K562 (cell line): ENCODE measurements at regions not wholly inside any gene's neighbourhood (a gene's known extent, or its start where the extent isn't known, plus 50 kb on each side); places are given as distances from the start of the nearest gene placed in this dataset.

Experiments
- ATAC-seq: fragments of 200-7000 bp; cut with Tn5 transposase; 3 replicates; pipeline ENCODE4 v1.9.1; 2020; ENCODE audit warnings: moderate library complexity
- BruUV-seq: library from RNA; stranded (reverse); fragments of 400-500 nt; replicated peaks from 2 replicates; lab custom pipeline; 2021; lab: Mats Ljungman, UMichigan
- CTCF ChIA-PET: fragments of 300-600 bp; formaldehyde crosslinking; extraction: SDS; loops from one replicate; lab custom pipeline; 2021; ENCODE audit warnings: low intra/inter-chr PET ratio; lab: Yijun Ruan, JAX
- POLR2A ChIA-PET: fragments of 300-600, 350-650 bp; sonication (Branson Sonifier 250); formaldehyde crosslinking; extraction: SDS; loops from one replicate; lab custom pipeline; 2021; ENCODE audit warnings: antibody characterized with exemption, inconsistent platforms; lab: Yijun Ruan, JAX
- DNase-seq, 4 experiments: peaks; one replicate each; pipeline versions ENCODE4 v3.0.0 to v3.0.0-alpha.2; 2011 to 2018; ENCODE audit warnings: low spot score in 3 of 4, mixed read lengths in 3 of 4; ENCODE audit errors: extremely low read depth in 1 of 4
- FAIRE-seq: peaks from 2 replicates; lab custom pipeline; 2011; peaks lifted over from hg19 to GRCh38; lab: Jason Lieb, UNC
- H2AFZ ChIP-seq: 2 replicates; pipeline ENCODE4 v1.6.0; 2011; ENCODE audit warnings: low read depth, low read length, control low read depth, inconsistent platforms
- H3K27ac ChIP-seq: fragments of 200-600 bp; 3 replicates; pipeline ENCODE4 v1.8.0; 2011; ENCODE audit warnings: low read depth, mild to moderate bottlenecking, control low read depth, inconsistent platforms, low read length, moderate library complexity, mixed read lengths; ENCODE audit errors: extremely low read depth
- H3K27me3 ChIP-seq, 2 experiments: fragments of 300-600 bp in 1 of 2; 2 replicates in 1 of 2; 3 replicates in 1 of 2; pipeline versions ENCODE4 v1.6.0 to v1.8.0; 2011; ENCODE audit warnings: inconsistent platforms in 2 of 2, low read length in 2 of 2, mild to moderate bottlenecking in 1 of 2, mixed read lengths in 1 of 2, moderate library complexity in 1 of 2; ENCODE audit not compliant: control insufficient read depth in 2 of 2, insufficient read depth in 2 of 2
- H3K36me3 ChIP-seq: fragments of 300-600 bp; 3 replicates; pipeline ENCODE4 v1.8.0; 2011; ENCODE audit warnings: mild to moderate bottlenecking, low read length, inconsistent platforms; ENCODE audit not compliant: control insufficient read depth, insufficient read depth
- H3K4me1 ChIP-seq, 2 experiments: fragments of 200-600 bp in 1 of 2; replicated peaks in 1 of 2; 2 replicates in 1 of 2; 3 replicates in 1 of 2; pipeline versions ENCODE4 v1.5.1 to v1.8.0; 2011; ENCODE audit warnings: inconsistent platforms in 2 of 2, low read length in 2 of 2, mild to moderate bottlenecking in 1 of 2, mixed read lengths in 1 of 2, moderate library complexity in 1 of 2; ENCODE audit not compliant: control insufficient read depth in 2 of 2, insufficient read depth in 2 of 2
- H3K4me2 ChIP-seq: 2 replicates; pipeline ENCODE4 v1.6.1; 2011; ENCODE audit warnings: low read length, control low read depth, inconsistent platforms, mixed read lengths; ENCODE audit not compliant: insufficient read depth
- H3K4me3 ChIP-seq: fragments of 200-600 bp; sonication (generic), shearing (Covaris generic); 2 replicates; pipeline ENCODE4 v1.5.1; 2016; ENCODE audit warnings: control low read depth, inconsistent platforms
- H3K79me2 ChIP-seq: fragments of 200-600 bp; 3 replicates; pipeline ENCODE4 v1.8.0; 2011; ENCODE audit warnings: low read length, inconsistent platforms; ENCODE audit not compliant: control insufficient read depth, insufficient read depth
- H3K9ac ChIP-seq, 2 experiments: 2 replicates each; pipeline versions ENCODE4 v1.6.0 to v1.6.1; 2011; ENCODE audit warnings: low read depth in 2 of 2, low read length in 2 of 2, control low read depth in 1 of 2, inconsistent platforms in 1 of 2, mild to moderate bottlenecking in 1 of 2, mixed read lengths in 1 of 2; ENCODE audit not compliant: insufficient read depth in 1 of 2
- H3K9me1 ChIP-seq: one replicate; pipeline ENCODE4 v1.6.0; 2011; ENCODE audit warnings: inconsistent platforms, mild to moderate bottlenecking, low read length, moderate library complexity; ENCODE audit not compliant: control insufficient read depth, insufficient read depth
- H3K9me3 ChIP-seq: replicated peaks from 2 replicates; pipeline ENCODE4 v1.5.1; 2011; ENCODE audit warnings: low read depth, low read length, inconsistent platforms; ENCODE audit not compliant: control insufficient read depth, insufficient read depth
- H4K20me1 ChIP-seq: replicated peaks from 2 replicates; pipeline ENCODE4 v1.6.1; 2011; ENCODE audit warnings: low read length, inconsistent platforms, mixed read lengths; ENCODE audit not compliant: control insufficient read depth, insufficient read depth
- ADNP ChIP-seq: fragments of 200-800 bp; sonication (Bioruptor generic); IDR thresholded peaks from 2 replicates; pipeline ENCODE4 v1.6.1; 2016; ENCODE audit warnings: missing genetic modification characterization, missing compliant biosample characterization
- CBFA2T3 ChIP-seq: fragments of 450-650 bp; IDR thresholded peaks from 2 replicates; pipeline ENCODE4 v1.6.1; 2017
- FIP1L1 ChIP-seq: fragments of 200-400 bp; formaldehyde crosslinking; IDR thresholded peaks from 2 replicates; pipeline ENCODE4 v1.6.1; 2018; ENCODE audit warnings: mild to moderate bottlenecking, low read depth, low read length; ENCODE audit not compliant: poor library complexity, severe bottlenecking
- HSF4 ChIP-seq: fragments of 250-450 bp; sonication (Bioruptor Pico); IDR thresholded peaks from 2 replicates; pipeline ENCODE4 v2.1.2; 2022; ENCODE audit warnings: mild to moderate bottlenecking, moderate library complexity, borderline replicate concordance
- MTA2 ChIP-seq: fragments of 450-650 bp; IDR thresholded peaks from 2 replicates; pipeline ENCODE4 v1.6.1; 2016; ENCODE audit warnings: low read depth
- NELFE ChIP-seq: IDR thresholded peaks from 2 replicates; pipeline ENCODE4 v1.6.1; 2011; ENCODE audit warnings: mild to moderate bottlenecking; ENCODE audit not compliant: insufficient read depth, insufficient read length
- RB1 ChIP-seq: fragments of 450-650 bp; IDR thresholded peaks from 2 replicates; pipeline ENCODE4 v1.6.1; 2017; ENCODE audit warnings: low read depth, mild to moderate bottlenecking
- TBL1XR1 ChIP-seq, 2 experiments: IDR thresholded peaks; 2 replicates each; pipeline ENCODE4 v1.6.1; 2012; ENCODE audit warnings: improper control_type of control experiment in 2 of 2, low read length in 2 of 2, mild to moderate bottlenecking in 1 of 2
- TFE3 ChIP-seq: fragments of 450-650 bp; formaldehyde crosslinking; IDR thresholded peaks from 2 replicates; pipeline ENCODE4 v1.4.0; 2020; ENCODE audit warnings: mild to moderate bottlenecking, mixed read lengths
- ZEB2 ChIP-seq: fragments of 450-650 bp; IDR thresholded peaks from 2 replicates; pipeline ENCODE4 v1.6.1; 2016
- ZNF583 ChIP-seq: fragments of 250-450 bp; sonication (Bioruptor Pico); IDR thresholded peaks from 2 replicates; pipeline ENCODE4 v1.4.0; 2020
- WGBS: fragments of 100-300 bp; shearing (Covaris generic); methylation state at CpG from one replicate; pipeline ENCODE4 v1.1.6; 2016; ENCODE audit warnings: low coverage, mixed read lengths; ENCODE audit not compliant: insufficient coverage; ENCODE audit errors: missing lambda C conversion rate; 5-methylcytosine and 5-hydroxymethylcytosine counted together
- in situ Hi-C: fragments of 300-500 bp; cut with MboI; formaldehyde crosslinking; loops from 4 replicates; pipeline ENCODE4 v1.15.0; 2018; ENCODE audit warnings: inconsistent platforms, mixed read lengths
- intact Hi-C: fragments of 100-400 bp; cut with micrococcal nuclease; formaldehyde crosslinking; loops from 2 replicates; pipeline ENCODE4 v1.14.2; 2022

- no peak for TF ChIP-seq HSF4
Observed at GRCh38 chr18:78696698-78697435, 282.8 kb upstream of the SALL3 start (continued).

- H3K4me1 ChIP-seq: no peaks in the 10 kb centered on the region
- H3K79me2 ChIP-seq: no peaks in the 10 kb centered on the region
- peaks cover 0 to 11% of the 10 kb centered on the region in 2 experiments; a peak in 3 of 5 replicates for H3K27me3 ChIP-seq
- H3K27ac ChIP-seq: no peak overlapping the region
- DNase-seq (no peak), FAIRE-seq (no peak), ATAC-seq (no peak)
- CTCF ChIA-PET: no interaction called here
- no peaks in the 10 kb centered on the region for H3K9me1 ChIP-seq
- POLR2A ChIA-PET: no interaction called here
- H3K9me3 ChIP-seq: no peaks in the 10 kb centered on the region
- no peak overlapping the region for H3K4me2 ChIP-seq
- TF ChIP-seq TBL1XR1 (IDR thresholded peaks at IDR 0.05; ENCODE audit: low read length in 2 of 2): no peak
- TF ChIP-seq ZNF583 (CRISPR knock-in tag): no peak
- no peak for TF ChIP-seq ADNP (tag)
- TF ChIP-seq RB1: no peak
- TF ChIP-seq CBFA2T3: no peak
- TF ChIP-seq FIP1L1: no peak
- TF ChIP-seq ZEB2: no peak
- TF ChIP-seq TFE3 (CRISPR knock-in tag): no peak
- TF ChIP-seq MTA2: no peak
- TF ChIP-seq NELFE: no peak
- H3K9ac ChIP-seq: no peak overlapping the region
- WGBS: 0% methylated on average over 10 of the region's 10 CpGs
- intact Hi-C loops: no loop called here
- no peaks in the 10 kb centered on the region; the same call in 1 of the 2 replicates for H4K20me1 ChIP-seq
- no peak overlapping the region for H3K4me3 ChIP-seq
- no peaks in the 10 kb centered on the region for H3K36me3 ChIP-seq
- BruUV-seq: no TSS peak
- no peak overlapping the region for H2AFZ ChIP-seq
- in situ Hi-C loops: no loop called here
Observed at GRCh38 chr18:78697446-78697845, 282.2 kb upstream of the SALL3 start.
